HG03095 (cell line): ENCODE measurements at regions not wholly inside any gene's neighbourhood (a gene's known extent, or its start where the extent isn't known, plus 50 kb on each side); places are given as distances from the start of the nearest gene placed in this dataset.
A peak's percentile ranks its signal among the peaks of the same experiment; 100 is the strongest.
"Not testable (repeated sequence)": the region's sequence is repeated elsewhere in the genome, so short reads cannot be mapped to it uniquely, and the experiment has no call there.

Source experiments
- ATAC-seq: cut with Tn5 transposase; IDR thresholded peaks from one replicate; pipeline ENCODE4 v1.9.1; 2021; ENCODE audit warnings: moderate library complexity; ENCODE audit not compliant: unreplicated experiment

GRCh38 chr9:74125941-74126340 is 371.2 kb upstream of the RORB start:
- ATAC-seq = no peak

GRCh38 chr9:74132986-74133385 is 364.1 kb upstream of the RORB start:
- ATAC-seq = no peak

GRCh38 chr9:74133921-74134320 is 363.2 kb upstream of the RORB start:
- no peak for ATAC-seq

GRCh38 chr9:74138182-74138581 is 359.0 kb upstream of the RORB start:
- ATAC-seq = no peak

GRCh38 chr9:74140141-74140540 is 357.0 kb upstream of the RORB start:
- ATAC-seq = no peak

- ATAC-seq = no peak
These were observed 349.2 kb upstream of the RORB start for GRCh38 chr9:74147906-74148305.

- ATAC-seq = peak; percentile 98
These were observed 324.3 kb upstream of the RORB start for GRCh38 chr9:74172874-74173273.

- ATAC-seq = no peak
These were observed 323.9 kb upstream of the RORB start for GRCh38 chr9:74173284-74173683.

- ATAC-seq = not testable (repeated sequence)
These were observed 299.4 kb upstream of the RORB start for GRCh38 chr9:74197771-74198170.

GRCh38 chr9:74205056-74205455 is 292.1 kb upstream of the RORB start:
- ATAC-seq = no peak

GRCh38 chr9:74218385-74219063 is 278.6 kb upstream of the RORB start:
- no peak for ATAC-seq

- no peak for ATAC-seq
These were observed 276.8 kb upstream of the RORB start for GRCh38 chr9:74220327-74220726.

- ATAC-seq = no peak
These were observed 260.3 kb upstream of the RORB start for GRCh38 chr9:74236857-74237256.

- no peak for ATAC-seq
These were observed 251.2 kb upstream of the RORB start for GRCh38 chr9:74245866-74246497.

- no peak for ATAC-seq
These were observed 241.6 kb upstream of the RORB start for GRCh38 chr9:74255489-74255984.

- ATAC-seq = no peak
These were observed 221.1 kb upstream of the RORB start for GRCh38 chr9:74275872-74276508.

- ATAC-seq = peak; percentile 91
These were observed 219.6 kb upstream of the RORB start for GRCh38 chr9:74277532-74277931.

GRCh38 chr9:74281674-74282073 is 215.5 kb upstream of the RORB start:
- ATAC-seq = no peak

GRCh38 chr9:74282526-74283253 is 214.4 kb upstream of the RORB start:
- no peak for ATAC-seq

- ATAC-seq = no peak
These were observed 212.3 kb upstream of the RORB start for GRCh38 chr9:74284581-74285450.

- no peak for ATAC-seq
These were observed 203.7 kb upstream of the RORB start for GRCh38 chr9:74293479-74293878.
